IMR-90 (cell line): ENCODE measurements at regions not wholly inside any gene's neighbourhood (a gene's known extent, or its start where the extent isn't known, plus 50 kb on each side); places are given as distances from the start of the nearest gene placed in this dataset.

Experiments
- ATAC-seq: fragments of 200-7000 bp; cut with Tn5 transposase; 2 replicates; pipeline ENCODE4 v1.9.1; 2020; ENCODE audit warnings: low read depth, mild to moderate bottlenecking, moderate library complexity
- BruUV-seq: library from RNA; stranded (reverse); fragments of 400-500 nt; replicated peaks from 2 replicates; lab custom pipeline; 2021; lab: Mats Ljungman, UMichigan
- CTCF ChIA-PET: fragments of 300-600 bp; formaldehyde crosslinking; extraction: SDS; loops from one replicate; lab custom pipeline; 2021; ENCODE audit warnings: antibody characterized with exemption; lab: Yijun Ruan, JAX
- POLR2A ChIA-PET: fragments of 300-600 bp; sonication (Branson Sonifier 250); formaldehyde crosslinking; loops from one replicate; lab custom pipeline; 2022; ENCODE audit warnings: antibody characterized with exemption; ENCODE audit not compliant: unreplicated experiment; lab: Charles Lee
- DNase-seq: peaks from one replicate; pipeline ENCODE4 v3.0.0; 2013
- H2AFZ ChIP-seq: replicated peaks from 2 replicates; pipeline ENCODE3; 2013; ENCODE audit warnings: low read length, mild to moderate bottlenecking; ENCODE audit not compliant: poor library complexity
- H2AK5ac ChIP-seq: 2 replicates; pipeline ENCODE4 v1.6.1; 2013; ENCODE audit warnings: low read depth, low read length, inconsistent platforms
- H2AK9ac ChIP-seq: replicated peaks from 2 replicates; pipeline ENCODE3; 2013; ENCODE audit warnings: mild to moderate bottlenecking, low read depth, low read length, moderate library complexity; ENCODE audit not compliant: poor library complexity
- H2BK120ac ChIP-seq: 2 replicates; pipeline ENCODE4 v1.6.1; 2013; ENCODE audit warnings: low read depth, low read length, inconsistent platforms
- H2BK15ac ChIP-seq: 3 replicates; pipeline ENCODE4 v1.6.1; 2013; ENCODE audit warnings: low read depth, low read length, inconsistent platforms
- H2BK20ac ChIP-seq: 2 replicates; pipeline ENCODE4 v1.6.1; 2013; ENCODE audit warnings: low read depth, mild to moderate bottlenecking, inconsistent platforms, low read length, moderate library complexity
- H2BK5ac ChIP-seq: 2 replicates; pipeline ENCODE4 v1.6.1; 2013; ENCODE audit warnings: mild to moderate bottlenecking, low read depth, low read length, inconsistent platforms; ENCODE audit not compliant: poor library complexity, severe bottlenecking
- H3K14ac ChIP-seq: replicated peaks from 2 replicates; pipeline ENCODE4 v1.6.1; 2013; ENCODE audit warnings: low read depth, low read length, inconsistent platforms
- H3K18ac ChIP-seq: 2 replicates; pipeline ENCODE4 v1.6.1; 2013; ENCODE audit warnings: low read depth, low read length, control low read depth
- H3K23ac ChIP-seq: 2 replicates; pipeline ENCODE4 v1.6.1; 2013; ENCODE audit warnings: low read depth, low read length, inconsistent platforms
- H3K27ac ChIP-seq: 2 replicates; pipeline ENCODE4 v1.5.1; 2013; ENCODE audit warnings: mild to moderate bottlenecking, control low read depth, low read length; ENCODE audit not compliant: insufficient read depth
- H3K27me3 ChIP-seq: 2 replicates; pipeline ENCODE4 v1.6.1; 2013; ENCODE audit warnings: low read length; ENCODE audit not compliant: control insufficient read depth, insufficient read depth
- H3K36me3 ChIP-seq: 2 replicates; pipeline ENCODE4 v1.6.1; 2013; ENCODE audit warnings: low read length, mixed read lengths; ENCODE audit not compliant: control insufficient read depth, insufficient read depth
- H3K4ac ChIP-seq: 2 replicates; pipeline ENCODE4 v1.6.1; 2013; ENCODE audit warnings: low read depth, low read length, inconsistent platforms
- H3K4me1 ChIP-seq: 2 replicates; pipeline ENCODE4 v1.6.1; 2013; ENCODE audit warnings: low read length, mixed read lengths; ENCODE audit not compliant: control insufficient read depth, insufficient read depth
- H3K4me2 ChIP-seq: 2 replicates; pipeline ENCODE4 v1.6.1; 2013; ENCODE audit warnings: low read depth, mild to moderate bottlenecking, control low read depth, low read length, moderate library complexity
- H3K4me3 ChIP-seq: 2 replicates; pipeline ENCODE4 v1.5.1; 2013; ENCODE audit warnings: low read depth, mild to moderate bottlenecking, control low read depth, low read length, moderate library complexity; ENCODE audit not compliant: insufficient read depth
- H3K56ac ChIP-seq: 2 replicates; pipeline ENCODE4 v1.6.1; 2013; ENCODE audit warnings: low read length, inconsistent platforms; ENCODE audit not compliant: insufficient read depth; ENCODE audit errors: extremely low read depth
- H3K79me1 ChIP-seq, 2 experiments: 2 replicates each; pipeline ENCODE4 v1.6.1; 2013; ENCODE audit warnings: low read length in 2 of 2, inconsistent platforms in 1 of 2, low read depth in 1 of 2
- H3K9ac ChIP-seq: 2 replicates; pipeline ENCODE4 v1.6.1; 2013; ENCODE audit warnings: low read depth, low read length, control low read depth
- H3K9me1 ChIP-seq: 2 replicates; pipeline ENCODE4 v1.6.1; 2013; ENCODE audit warnings: low read length, inconsistent platforms; ENCODE audit not compliant: insufficient read depth
- H3K9me3 ChIP-seq: 2 replicates; pipeline ENCODE4 v1.6.1; 2013; ENCODE audit warnings: low read length; ENCODE audit not compliant: control insufficient read depth, insufficient read depth
- H4K20me1 ChIP-seq: 2 replicates; pipeline ENCODE4 v1.6.1; 2013; ENCODE audit warnings: low read length, inconsistent platforms; ENCODE audit not compliant: insufficient read depth
- H4K5ac ChIP-seq: 2 replicates; pipeline ENCODE4 v1.6.1; 2013; ENCODE audit warnings: mild to moderate bottlenecking, low read depth, low read length, control low read depth
- H4K8ac ChIP-seq, 2 experiments: 2 replicates each; pipeline ENCODE4 v1.6.1; 2013; ENCODE audit warnings: low read depth in 2 of 2, low read length in 2 of 2, control low read depth in 1 of 2, inconsistent platforms in 1 of 2
- H4K91ac ChIP-seq: 2 replicates; pipeline ENCODE4 v1.6.1; 2013; ENCODE audit warnings: low read depth, low read length, inconsistent platforms; ENCODE audit not compliant: insufficient read depth
- BHLHE40 ChIP-seq: fragments of 150-350 bp; IDR thresholded peaks from 2 replicates; pipeline ENCODE4 v1.6.1; 2016; ENCODE audit warnings: mild to moderate bottlenecking, low read depth, low read length
- ELK1 ChIP-seq: fragments of 150-350 bp; IDR thresholded peaks from 2 replicates; pipeline ENCODE4 v1.6.1; 2016; ENCODE audit warnings: low read depth, mild to moderate bottlenecking, low read length, moderate library complexity, borderline replicate concordance
- MAFK ChIP-seq: IDR thresholded peaks from 2 replicates; pipeline ENCODE4 v1.6.1; 2012; ENCODE audit warnings: low read depth, low read length, improper control_type of control experiment
- MAZ ChIP-seq: IDR thresholded peaks from 2 replicates; pipeline ENCODE4 v1.6.1; 2012; ENCODE audit warnings: low read depth, mild to moderate bottlenecking, low read length, improper control_type of control experiment, moderate library complexity, borderline replicate concordance
- MXI1 ChIP-seq: IDR thresholded peaks from 2 replicates; pipeline ENCODE4 v1.6.1; 2012; ENCODE audit warnings: low read depth, mild to moderate bottlenecking, low read length, moderate library complexity, borderline replicate concordance
- NFE2L2 ChIP-seq: fragments of 150-350 bp; IDR thresholded peaks from 2 replicates; pipeline ENCODE4 v1.6.1; 2016; ENCODE audit warnings: low read depth, mild to moderate bottlenecking, low read length
- POLR2A ChIP-seq: IDR thresholded peaks from 2 replicates; pipeline ENCODE4 v1.6.1; 2012; ENCODE audit warnings: mild to moderate bottlenecking, low read depth, low read length
- RAD21 ChIP-seq: IDR thresholded peaks from 2 replicates; pipeline ENCODE4 v1.6.1; 2012; ENCODE audit warnings: low read length, improper control_type of control experiment
- RCOR1 ChIP-seq: IDR thresholded peaks from 2 replicates; pipeline ENCODE4 v1.6.1; 2012; ENCODE audit warnings: mild to moderate bottlenecking, low read length, improper control_type of control experiment; ENCODE audit not compliant: insufficient replicate concordance
- SMC3 ChIP-seq: fragments of 150-350 bp; IDR thresholded peaks from 2 replicates; pipeline ENCODE4 v1.6.1; 2016; ENCODE audit warnings: low read depth, mild to moderate bottlenecking, antibody characterized with exemption, low read length, moderate library complexity
- USF2 ChIP-seq: fragments of 150-350 bp; IDR thresholded peaks from 2 replicates; pipeline ENCODE4 v1.6.1; 2017; ENCODE audit warnings: mild to moderate bottlenecking, antibody characterized with exemption, low read length, low read depth
- WGBS, 2 experiments: methylation state at CpG; one replicate each; pipeline versions ENCODE4 v1.1.5 to v1.1.7; 2013; ENCODE audit warnings: missing lambda C conversion rate in 2 of 2; ENCODE audit not compliant: insufficient read length in 1 of 2; ENCODE audit errors: extremely low coverage in 2 of 2; 5-methylcytosine and 5-hydroxymethylcytosine counted together
- dilution Hi-C: fragments of 300-500 bp; cut with HindIII; formaldehyde crosslinking; loops from one replicate; pipeline ENCODE4 v1.14.3; 2018; ENCODE audit warnings: low sequenced_read_pairs; ENCODE audit not compliant: unreplicated experiment
- in situ Hi-C: fragments of 300-500 bp; cut with MboI; formaldehyde crosslinking; loops from 3 replicates; pipeline ENCODE4 v1.14.3; 2019; ENCODE audit warnings: low sequenced_read_pairs, inconsistent platforms, mixed read lengths
- intact Hi-C: fragments of 100-400 bp; cut with micrococcal nuclease; formaldehyde crosslinking; loops from 2 replicates; pipeline ENCODE4 v1.10.0; 2022

GRCh38 chr3:64359735-64360134 is 134.5 kb upstream of the PRICKLE2 start:
- ChIA-PET CTCF (interaction anchor here (1.0 to 1.1 kb wide), 2 partner anchors 10 to 24 kb away, joined by 3 read pairs; no protein-coding TSS in a partner anchor), POLR2A (no interaction called here)
- no peak overlapping the region for H3K18ac ChIP-seq
- H3K14ac ChIP-seq = no peak overlapping the region
- TF ChIP-seq BHLHE40 = no peak
- TF ChIP-seq ELK1 = no peak
- TF ChIP-seq RCOR1 = no peak
- TF ChIP-seq NFE2L2 = no peak
- no peak for TF ChIP-seq MAFK
- TF ChIP-seq SMC3 = no peak
- TF ChIP-seq USF2 = no peak
- no peak for TF ChIP-seq RAD21
- no peak for TF ChIP-seq MXI1
- no peak for TF ChIP-seq POLR2A
- TF ChIP-seq MAZ = no peak
- no peaks in the 10 kb centered on the region for H3K27me3 ChIP-seq
- dilution Hi-C loops = no loop called here
- no peak for DNase-seq
- no peak overlapping the region for H2AK9ac ChIP-seq
- H4K91ac ChIP-seq = no peak overlapping the region
- no peak overlapping the region for H3K4me3 ChIP-seq
- intact Hi-C loops = no loop called here
- no peak overlapping the region for H4K8ac ChIP-seq
- no peak overlapping the region for H2BK15ac ChIP-seq
- no peak overlapping the region for H3K23ac ChIP-seq
- H2AFZ ChIP-seq = no peak overlapping the region
- peaks cover 9% of the 10 kb centered on the region for H3K4me1 ChIP-seq
- H3K27ac ChIP-seq = no peak overlapping the region
- H3K9me1 ChIP-seq = peaks cover 3% of the 10 kb centered on the region
- H3K79me1 ChIP-seq = peaks cover 0 to 3% of the 10 kb centered on the region in 2 experiments; a peak in 2 of 4 replicates
- no peak overlapping the region for H3K4me2 ChIP-seq
- in situ Hi-C loops = no loop called here
- H4K20me1 ChIP-seq = no peaks in the 10 kb centered on the region
- no peak overlapping the region for H2BK120ac ChIP-seq
- H2AK5ac ChIP-seq = no peak overlapping the region
- H4K5ac ChIP-seq = no peak overlapping the region
- no peak overlapping the region for H2BK20ac ChIP-seq
- H3K4ac ChIP-seq = no peak overlapping the region
- no peak overlapping the region for H3K56ac ChIP-seq
- no peak for ATAC-seq
- no peaks in the 10 kb centered on the region for H3K36me3 ChIP-seq
- 76% methylated on average over 3 of the region's 4 CpGs; no CpG with 5 or more reads in 1 of the 2 experiments for WGBS, 2 experiments
- BruUV-seq = no TSS peak
- H2BK5ac ChIP-seq = no peak overlapping the region
- H3K9ac ChIP-seq = no peak overlapping the region
- H3K9me3 ChIP-seq = no peaks in the 10 kb centered on the region
